ENCODE measurements at regions not wholly inside any gene's neighbourhood (a gene's known extent, or its start where the extent isn't known, plus 50 kb on each side); places are given as distances from the start of the nearest gene placed in this dataset.
A peak's percentile ranks its signal among the peaks of the same experiment; 100 is the strongest.

DNA sequence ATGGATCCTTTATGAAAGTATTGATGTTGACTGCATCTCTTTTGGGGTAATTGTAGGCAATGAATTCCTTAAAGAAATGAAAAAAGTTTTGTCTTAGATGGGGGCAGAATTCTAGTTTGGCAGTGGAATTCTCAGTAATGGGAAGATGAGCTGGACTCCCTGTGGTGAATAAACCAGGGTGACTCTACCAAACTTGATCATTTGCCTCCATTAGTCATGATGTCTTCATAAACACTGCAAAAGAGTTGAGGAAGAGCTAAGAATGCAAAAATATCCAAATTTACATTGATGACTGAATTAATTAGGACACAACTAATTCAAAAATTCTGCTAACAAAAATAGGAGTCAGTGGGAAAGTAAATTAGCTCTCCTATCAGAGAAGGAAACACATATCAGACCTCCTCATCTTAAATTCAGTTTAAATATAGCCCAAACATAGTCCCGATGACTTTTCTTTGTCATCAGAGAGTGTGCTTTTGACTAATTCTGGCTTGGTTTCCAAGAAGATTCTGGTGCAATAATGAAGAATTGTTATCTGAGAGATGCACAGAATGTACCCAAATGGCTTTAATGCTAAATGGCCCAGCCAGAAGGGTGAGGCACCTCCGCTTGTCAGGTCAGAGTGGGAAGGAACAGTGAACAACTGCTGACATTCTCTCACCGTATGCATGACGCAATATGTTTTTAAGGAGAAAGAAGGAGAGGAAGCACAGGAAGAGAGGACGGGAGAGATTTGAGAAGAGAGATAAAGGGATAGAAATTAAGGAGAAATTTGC, 525.1 kb downstream of the LMO4 start:
- DNase-seq (ENCODE audit: low read depth in 2 of 2) = peak in 1 of 2 donors; percentile 80
- TF ChIP-seq, protein P1, sequence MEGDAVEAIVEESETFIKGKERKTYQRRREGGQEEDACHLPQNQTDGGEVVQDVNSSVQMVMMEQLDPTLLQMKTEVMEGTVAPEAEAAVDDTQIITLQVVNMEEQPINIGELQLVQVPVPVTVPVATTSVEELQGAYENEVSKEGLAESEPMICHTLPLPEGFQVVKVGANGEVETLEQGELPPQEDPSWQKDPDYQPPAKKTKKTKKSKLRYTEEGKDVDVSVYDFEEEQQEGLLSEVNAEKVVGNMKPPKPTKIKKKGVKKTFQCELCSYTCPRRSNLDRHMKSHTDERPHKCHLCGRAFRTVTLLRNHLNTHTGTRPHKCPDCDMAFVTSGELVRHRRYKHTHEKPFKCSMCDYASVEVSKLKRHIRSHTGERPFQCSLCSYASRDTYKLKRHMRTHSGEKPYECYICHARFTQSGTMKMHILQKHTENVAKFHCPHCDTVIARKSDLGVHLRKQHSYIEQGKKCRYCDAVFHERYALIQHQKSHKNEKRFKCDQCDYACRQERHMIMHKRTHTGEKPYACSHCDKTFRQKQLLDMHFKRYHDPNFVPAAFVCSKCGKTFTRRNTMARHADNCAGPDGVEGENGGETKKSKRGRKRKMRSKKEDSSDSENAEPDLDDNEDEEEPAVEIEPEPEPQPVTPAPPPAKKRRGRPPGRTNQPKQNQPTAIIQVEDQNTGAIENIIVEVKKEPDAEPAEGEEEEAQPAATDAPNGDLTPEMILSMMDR (conservative IDR thresholded peaks at IDR 0.05 in 1 of 2, IDR thresholded peaks at IDR 0.05 in 1 of 2; ENCODE audit: low read depth in 1 of 2, low read length in 2 of 2) = no peak
- no peak for TF ChIP-seq EZH2 (IDR thresholded peaks at IDR 0.05; ENCODE audit: low read length, missing control alignments)
- no peak overlapping the region for H3K9ac ChIP-seq (ENCODE audit: insufficient read depth, low read length)
- H3K9me3 ChIP-seq (ENCODE audit: control insufficient read depth, insufficient read depth, low read depth, low read length) = no peaks in the 10 kb centered on the region
- no peaks in the 10 kb centered on the region for H3K27me3 ChIP-seq (ENCODE audit: control insufficient read depth, insufficient read depth, low read length)
- no peak overlapping the region for H3K4me2 ChIP-seq (ENCODE audit: extremely low read depth, insufficient read depth, low read length)
- no peaks in the 10 kb centered on the region for H3K4me1 ChIP-seq (ENCODE audit: control insufficient read depth, extremely low read depth, insufficient read depth, low read length)
- H2AFZ ChIP-seq (ENCODE audit: low read length) = peak overlapping the region; percentile 64
- no peak overlapping the region for H3K27ac ChIP-seq (ENCODE audit: insufficient read depth, low read length)
- no peaks in the 10 kb centered on the region for H3K79me2 ChIP-seq (ENCODE audit: control insufficient read depth, insufficient read depth, low read length)
- no peaks in the 10 kb centered on the region for H3K36me3 ChIP-seq (ENCODE audit: control insufficient read depth, insufficient read depth, low read length)
- H4K20me1 ChIP-seq (ENCODE audit: control insufficient read depth, extremely low read depth, insufficient read depth, low read length) = no peaks in the 10 kb centered on the region
- peak overlapping the region in 1 of 4 experiments; percentile 18 for H3K4me3 ChIP-seq (replicated peaks in 1 of 4; ENCODE audit: control extremely low read depth in 1 of 4, insufficient read depth in 1 of 4, low read depth in 3 of 4, low read length in 4 of 4)

DNA sequence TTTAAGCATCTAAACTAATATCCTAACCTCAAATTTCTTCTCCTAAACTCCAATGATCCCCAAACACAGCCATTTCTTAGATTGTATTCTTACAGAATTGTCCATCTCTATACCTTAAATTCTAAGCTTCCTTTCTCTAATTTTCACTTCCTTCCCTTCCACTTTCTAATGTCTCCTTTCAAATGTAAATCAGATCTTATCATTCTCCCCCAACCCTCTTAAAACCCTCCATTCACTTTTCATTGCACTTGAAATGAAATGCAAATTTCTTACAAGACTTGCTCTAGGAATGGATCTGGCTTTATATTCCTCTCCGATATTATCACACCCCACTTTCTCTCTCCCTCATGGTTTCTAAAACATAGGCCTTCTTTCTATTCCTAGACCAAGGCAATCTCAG, 534.6 kb downstream of the LMO4 start:
- Histone ChIP-seq H3K4me1 (ENCODE audit: control insufficient read depth, extremely low read depth, insufficient read depth, low read length) (no peaks in the 10 kb centered on the region), H3K9ac (ENCODE audit: insufficient read depth, low read length) (no peak overlapping the region), H3K4me3 (replicated peaks in 1 of 4; ENCODE audit: control extremely low read depth in 1 of 4, insufficient read depth in 1 of 4, low read depth in 3 of 4, low read length in 4 of 4) (no peak overlapping the region), H4K20me1 (ENCODE audit: control insufficient read depth, extremely low read depth, insufficient read depth, low read length) (no peaks in the 10 kb centered on the region), H3K36me3 (ENCODE audit: control insufficient read depth, insufficient read depth, low read length) (no peaks in the 10 kb centered on the region), H3K27ac (ENCODE audit: insufficient read depth, low read length) (no peak overlapping the region), H2AFZ (ENCODE audit: low read length) (no peak overlapping the region), H3K27me3 (ENCODE audit: control insufficient read depth, insufficient read depth, low read length) (no peaks in the 10 kb centered on the region), H3K9me3 (ENCODE audit: control insufficient read depth, insufficient read depth, low read depth, low read length) (no peaks in the 10 kb centered on the region), H3K4me2 (ENCODE audit: extremely low read depth, insufficient read depth, low read length) (no peak overlapping the region), H3K79me2 (ENCODE audit: control insufficient read depth, insufficient read depth, low read length) (no peaks in the 10 kb centered on the region)
- no peak for TF ChIP-seq EZH2 (IDR thresholded peaks at IDR 0.05; ENCODE audit: low read length, missing control alignments)
- TF ChIP-seq, protein P1 (conservative IDR thresholded peaks at IDR 0.05 in 1 of 2, IDR thresholded peaks at IDR 0.05 in 1 of 2; ENCODE audit: low read depth in 1 of 2, low read length in 2 of 2) = no peak
- DNase-seq (ENCODE audit: low read depth in 2 of 2) = no peak

DNA sequence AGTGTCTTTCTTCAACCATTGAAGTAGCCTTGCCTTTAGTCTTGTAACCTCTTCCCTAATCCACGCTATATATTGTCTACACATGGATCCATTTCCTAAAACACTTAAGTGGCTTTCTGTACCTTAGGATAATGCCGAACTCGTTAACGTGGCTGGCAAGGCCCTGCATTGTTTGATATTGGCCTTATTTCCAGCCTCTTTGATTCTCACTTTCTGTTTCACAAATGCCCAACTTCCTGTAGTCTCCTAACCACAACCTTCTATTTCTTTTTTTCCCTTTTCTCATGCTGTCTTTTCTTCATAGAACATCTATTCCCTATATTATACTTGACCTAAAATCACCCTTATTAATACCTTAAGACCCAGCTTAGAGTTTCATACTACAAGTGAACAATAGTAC, 536.0 kb downstream of the LMO4 start:
- Histone ChIP-seq H3K4me2 (ENCODE audit: extremely low read depth, insufficient read depth, low read length) (no peak overlapping the region), H3K9me3 (ENCODE audit: control insufficient read depth, insufficient read depth, low read depth, low read length) (no peaks in the 10 kb centered on the region), H3K27ac (ENCODE audit: insufficient read depth, low read length) (no peak overlapping the region), H3K36me3 (ENCODE audit: control insufficient read depth, insufficient read depth, low read length) (no peaks in the 10 kb centered on the region), H3K4me1 (ENCODE audit: control insufficient read depth, extremely low read depth, insufficient read depth, low read length) (no peaks in the 10 kb centered on the region), H3K9ac (ENCODE audit: insufficient read depth, low read length) (no peak overlapping the region), H2AFZ (ENCODE audit: low read length) (no peak overlapping the region), H3K27me3 (ENCODE audit: control insufficient read depth, insufficient read depth, low read length) (no peaks in the 10 kb centered on the region), H3K79me2 (ENCODE audit: control insufficient read depth, insufficient read depth, low read length) (no peaks in the 10 kb centered on the region), H3K4me3 (replicated peaks in 1 of 4; ENCODE audit: control extremely low read depth in 1 of 4, insufficient read depth in 1 of 4, low read depth in 3 of 4, low read length in 4 of 4) (no peak overlapping the region), H4K20me1 (ENCODE audit: control insufficient read depth, extremely low read depth, insufficient read depth, low read length) (no peaks in the 10 kb centered on the region)
- TF ChIP-seq, protein P1 (conservative IDR thresholded peaks at IDR 0.05 in 1 of 2, IDR thresholded peaks at IDR 0.05 in 1 of 2; ENCODE audit: low read depth in 1 of 2, low read length in 2 of 2) = no peak
- TF ChIP-seq EZH2 (IDR thresholded peaks at IDR 0.05; ENCODE audit: low read length, missing control alignments) = no peak
- no peak for DNase-seq (ENCODE audit: low read depth in 2 of 2)

Data from fibroblast of lung (primary cell).